ENCODE measurements at regions not wholly inside any gene's neighbourhood (a gene's known extent, or its start where the extent isn't known, plus 50 kb on each side); places are given as distances from the start of the nearest gene placed in this dataset.

- TF ChIP-seq POLR2A (IDR thresholded peaks at IDR 0.05) (no peak), CTCF (IDR thresholded peaks at IDR 0.05) (no peak)
- Histone ChIP-seq H3K9me3 (no peaks in the 10 kb centered on the region), H3K27ac (no peak overlapping the region), H3K27me3 (peaks cover 0 to 7% (median 0%) of the 10 kb centered on the region in 9 donors), H3K4me1 (no peaks in the 10 kb centered on the region), H3K36me3 (no peaks in the 10 kb centered on the region), H3K4me3 (no peak overlapping the region)
- WGBS, 4 donors = 69 to 80% (median 76%) methylated on average over 3 of the region's 3 CpGs
- ATAC-seq (no peak), DNase-seq (no peak)
- intact Hi-C loops (cut with DNase I) = no loop called here
These were observed 101.0 kb upstream of the PRNP start for GRCh38 chr20:4585104-4585753.

GRCh38 chr20:4584510-4584909 is 101.7 kb upstream of the PRNP start:
- no peak overlapping the region for H3K27ac ChIP-seq
- TF ChIP-seq POLR2A (IDR thresholded peaks at IDR 0.05) = no peak
- TF ChIP-seq CTCF (IDR thresholded peaks at IDR 0.05) = no peak
- ATAC-seq (no peak), DNase-seq (no peak)
- WGBS, 4 donors = 92 to 95% (median 93%) methylated on average over 1 of the region's 1 CpG
- H3K27me3 ChIP-seq = peaks cover 0 to 7% (median 0%) of the 10 kb centered on the region in 9 donors
- no peak overlapping the region for H3K4me3 ChIP-seq
- H3K9me3 ChIP-seq = no peaks in the 10 kb centered on the region
- no peaks in the 10 kb centered on the region for H3K36me3 ChIP-seq
- no peaks in the 10 kb centered on the region for H3K4me1 ChIP-seq
- intact Hi-C loops (cut with DNase I) = no loop called here

GRCh38 chr20:4581838-4582237 is 104.4 kb upstream of the PRNP start:
- intact Hi-C loops (cut with DNase I) = no loop called here
- TF ChIP-seq CTCF (IDR thresholded peaks at IDR 0.05) (no peak), POLR2A (IDR thresholded peaks at IDR 0.05) (no peak)
- 51 to 64% (median 59%) methylated on average over 5 of the region's 5 CpGs for WGBS, 4 donors
- Histone ChIP-seq H3K36me3 (no peaks in the 10 kb centered on the region), H3K4me3 (no peak overlapping the region), H3K27me3 (peaks cover 0 to 20% (median 0%) of the 10 kb centered on the region in 9 donors), H3K27ac (no peak overlapping the region), H3K9me3 (no peaks in the 10 kb centered on the region), H3K4me1 (no peaks in the 10 kb centered on the region)
- ATAC-seq (no peak), DNase-seq (no peak)

- Histone ChIP-seq H3K9me3 (no peaks in the 10 kb centered on the region), H3K27ac (no peak overlapping the region), H3K27me3 (peaks cover 0 to 35% (median 5%) of the 10 kb centered on the region in 9 donors), H3K36me3 (no peaks in the 10 kb centered on the region), H3K4me1 (no peaks in the 10 kb centered on the region), H3K4me3 (no peak overlapping the region)
- DNase-seq = no peak
- TF ChIP-seq POLR2A (IDR thresholded peaks at IDR 0.05) = no peak
- no peak for TF ChIP-seq CTCF (IDR thresholded peaks at IDR 0.05)
- ATAC-seq = no peak
- WGBS, 4 donors = 72 to 89% (median 86%) methylated on average over 1 of the region's 1 CpG
- intact Hi-C loops (cut with DNase I) = no loop called here
These were observed 107.9 kb upstream of the PRNP start for GRCh38 chr20:4578375-4578774.
